Suprapubic skin (tissue), 3 donors: ENCODE measurements at regions not wholly inside any gene's neighbourhood (a gene's known extent, or its start where the extent isn't known, plus 50 kb on each side); places are given as distances from the start of the nearest gene placed in this dataset.

Experiments used
- EP300 ChIP-seq: sonication (generic); formaldehyde crosslinking; IDR thresholded peaks from one replicate; pipeline ENCODE4 v1.6.1; 2017; ENCODE audit warnings: antibody characterized with exemption
- POLR2A ChIP-seq, 2 donors: fragments of 450-650 bp; IDR thresholded peaks; one replicate each; pipeline ENCODE4 v1.6.1; 2017; ENCODE audit warnings: antibody characterized with exemption in 2 of 2, mild to moderate bottlenecking in 2 of 2, moderate library complexity in 2 of 2
- TF ChIP-seq, protein P1 (sequence below), 2 donors: fragments of 200-600 bp in 1 of 2; fragments of 450-650 bp in 1 of 2; sonication (generic) in 1 of 2; IDR thresholded peaks; one replicate each; pipeline ENCODE4 v1.5.1; 2016 to 2019; ENCODE audit warnings: antibody characterized with exemption in 2 of 2, mild to moderate bottlenecking in 1 of 2, moderate library complexity in 1 of 2

DNA sequence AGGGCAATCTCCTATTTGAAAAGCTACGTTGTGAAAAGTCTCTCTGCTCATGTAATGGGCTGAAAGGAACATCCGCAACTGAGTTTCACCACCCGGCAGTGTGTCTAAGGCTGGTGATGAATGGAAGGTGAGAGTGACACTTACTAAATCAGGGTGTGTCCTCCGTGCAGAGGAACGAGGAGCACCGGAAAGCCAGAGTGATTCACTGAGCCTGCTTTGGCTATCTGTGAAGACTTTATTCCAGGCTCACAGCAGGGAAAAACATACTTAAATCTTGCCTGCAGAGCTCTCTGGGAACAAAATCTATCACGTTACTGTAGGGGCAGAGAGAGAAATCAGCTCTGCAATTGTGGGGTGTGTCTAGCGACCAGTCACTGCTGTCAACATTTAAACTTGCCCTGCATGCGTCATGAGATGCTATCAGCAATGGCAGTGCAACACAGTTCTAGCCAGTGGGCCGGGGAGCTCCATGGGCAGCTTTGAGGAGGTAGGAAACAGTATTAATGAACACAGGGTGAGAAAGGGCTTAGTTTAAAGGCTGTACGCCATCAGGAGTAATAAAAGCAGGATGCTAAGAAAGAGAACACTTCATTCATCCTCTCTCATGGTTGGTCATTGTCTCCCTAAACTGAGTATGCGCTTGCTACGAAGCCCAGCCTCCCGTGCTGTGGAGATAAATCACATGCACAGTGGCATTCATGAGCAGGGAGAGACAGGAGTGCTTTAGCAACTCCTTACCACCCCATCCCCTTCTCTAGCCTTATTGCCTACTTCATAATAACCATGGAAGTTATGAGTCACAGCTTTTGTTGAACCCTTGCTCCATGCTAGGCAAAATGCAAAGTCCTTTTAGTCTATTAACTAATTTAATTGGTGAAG is 542.7 kb upstream of the ADAMTS9 start:
- TF ChIP-seq, protein P1, sequence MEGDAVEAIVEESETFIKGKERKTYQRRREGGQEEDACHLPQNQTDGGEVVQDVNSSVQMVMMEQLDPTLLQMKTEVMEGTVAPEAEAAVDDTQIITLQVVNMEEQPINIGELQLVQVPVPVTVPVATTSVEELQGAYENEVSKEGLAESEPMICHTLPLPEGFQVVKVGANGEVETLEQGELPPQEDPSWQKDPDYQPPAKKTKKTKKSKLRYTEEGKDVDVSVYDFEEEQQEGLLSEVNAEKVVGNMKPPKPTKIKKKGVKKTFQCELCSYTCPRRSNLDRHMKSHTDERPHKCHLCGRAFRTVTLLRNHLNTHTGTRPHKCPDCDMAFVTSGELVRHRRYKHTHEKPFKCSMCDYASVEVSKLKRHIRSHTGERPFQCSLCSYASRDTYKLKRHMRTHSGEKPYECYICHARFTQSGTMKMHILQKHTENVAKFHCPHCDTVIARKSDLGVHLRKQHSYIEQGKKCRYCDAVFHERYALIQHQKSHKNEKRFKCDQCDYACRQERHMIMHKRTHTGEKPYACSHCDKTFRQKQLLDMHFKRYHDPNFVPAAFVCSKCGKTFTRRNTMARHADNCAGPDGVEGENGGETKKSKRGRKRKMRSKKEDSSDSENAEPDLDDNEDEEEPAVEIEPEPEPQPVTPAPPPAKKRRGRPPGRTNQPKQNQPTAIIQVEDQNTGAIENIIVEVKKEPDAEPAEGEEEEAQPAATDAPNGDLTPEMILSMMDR (IDR thresholded peaks at IDR 0.05): no peak
- TF ChIP-seq POLR2A (IDR thresholded peaks at IDR 0.05): no peak
- TF ChIP-seq EP300: no peak
